K562 (cell line): ENCODE measurements at regions not wholly inside any gene's neighbourhood (a gene's known extent, or its start where the extent isn't known, plus 50 kb on each side); places are given as distances from the start of the nearest gene placed in this dataset.

Experiments
- CBX5 ChIP-seq: IDR thresholded peaks from 2 replicates; pipeline ENCODE4 v1.6.1; 2014; ENCODE audit warnings: low read depth, borderline replicate concordance
- CCNT2 ChIP-seq: IDR thresholded peaks from 2 replicates; pipeline ENCODE4 v1.6.1; 2011; ENCODE audit warnings: borderline replicate concordance, low read depth, mild to moderate bottlenecking, moderate library complexity, mixed read lengths, low read length; ENCODE audit not compliant: insufficient read length; ENCODE audit errors: extremely low read depth
- GATA2 ChIP-seq: sonication (generic); formaldehyde crosslinking; IDR thresholded peaks from 2 replicates; pipeline ENCODE4 v1.4.0; 2020; ENCODE audit warnings: mild to moderate bottlenecking, missing genetic modification reagents
- HMGXB4 ChIP-seq: sonication (generic); formaldehyde crosslinking; IDR thresholded peaks from 2 replicates; pipeline ENCODE4 v1.8.1; 2023; ENCODE audit warnings: mild to moderate bottlenecking, missing genetic modification reagents
- SRSF9 ChIP-seq: fragments of 200-400 bp; formaldehyde crosslinking; IDR thresholded peaks from 2 replicates; pipeline ENCODE4 v1.6.1; 2017; ENCODE audit warnings: low read depth, low read length, borderline replicate concordance
- TSHZ1 ChIP-seq: fragments of 250-450 bp; sonication (Bioruptor Pico); IDR thresholded peaks from 2 replicates; pipeline ENCODE4 v1.4.0; 2020; ENCODE audit warnings: mild to moderate bottlenecking, moderate library complexity
- VEZF1 ChIP-seq: fragments of 200-800 bp; sonication (Bioruptor generic); IDR thresholded peaks from 2 replicates; pipeline ENCODE4 v1.6.1; 2017; ENCODE audit warnings: missing genetic modification characterization, missing compliant biosample characterization
- ZNF398 ChIP-seq: fragments of 250-450 bp; sonication (Bioruptor Pico); IDR thresholded peaks from 2 replicates; pipeline ENCODE4 v1.8.0; 2021; ENCODE audit warnings: moderate library complexity, mild to moderate bottlenecking, inconsistent platforms
- ZNF407 ChIP-seq: fragments of 450-650 bp; IDR thresholded peaks from 2 replicates; pipeline ENCODE4 v1.6.1; 2016; ENCODE audit warnings: low read depth
- ZNF77 ChIP-seq: fragments of 250-450 bp; sonication (Bioruptor Pico); IDR thresholded peaks from 2 replicates; pipeline ENCODE4 v1.5.0; 2020

- no peak for TF ChIP-seq ZNF398
- no peak for TF ChIP-seq VEZF1 (CRISPR knock-in tag)
- no peak for TF ChIP-seq CCNT2
- no peak for TF ChIP-seq TSHZ1
- TF ChIP-seq ZNF407: no peak
- no peak for TF ChIP-seq ZNF77 (CRISPR knock-in tag)
- TF ChIP-seq CBX5: no peak
- no peak for TF ChIP-seq GATA2 (CRISPR knock-in tag)
- no peak for TF ChIP-seq HMGXB4 (CRISPR knock-in tag)
- TF ChIP-seq SRSF9: no peak
These were observed 334.0 kb downstream of the SPRY2 start (continued) for GRCh38 chr13:80006940-80007339.
